ENCODE measurements at regions not wholly inside any gene's neighbourhood (a gene's known extent, or its start where the extent isn't known, plus 50 kb on each side); places are given as distances from the start of the nearest gene placed in this dataset.

DNA sequence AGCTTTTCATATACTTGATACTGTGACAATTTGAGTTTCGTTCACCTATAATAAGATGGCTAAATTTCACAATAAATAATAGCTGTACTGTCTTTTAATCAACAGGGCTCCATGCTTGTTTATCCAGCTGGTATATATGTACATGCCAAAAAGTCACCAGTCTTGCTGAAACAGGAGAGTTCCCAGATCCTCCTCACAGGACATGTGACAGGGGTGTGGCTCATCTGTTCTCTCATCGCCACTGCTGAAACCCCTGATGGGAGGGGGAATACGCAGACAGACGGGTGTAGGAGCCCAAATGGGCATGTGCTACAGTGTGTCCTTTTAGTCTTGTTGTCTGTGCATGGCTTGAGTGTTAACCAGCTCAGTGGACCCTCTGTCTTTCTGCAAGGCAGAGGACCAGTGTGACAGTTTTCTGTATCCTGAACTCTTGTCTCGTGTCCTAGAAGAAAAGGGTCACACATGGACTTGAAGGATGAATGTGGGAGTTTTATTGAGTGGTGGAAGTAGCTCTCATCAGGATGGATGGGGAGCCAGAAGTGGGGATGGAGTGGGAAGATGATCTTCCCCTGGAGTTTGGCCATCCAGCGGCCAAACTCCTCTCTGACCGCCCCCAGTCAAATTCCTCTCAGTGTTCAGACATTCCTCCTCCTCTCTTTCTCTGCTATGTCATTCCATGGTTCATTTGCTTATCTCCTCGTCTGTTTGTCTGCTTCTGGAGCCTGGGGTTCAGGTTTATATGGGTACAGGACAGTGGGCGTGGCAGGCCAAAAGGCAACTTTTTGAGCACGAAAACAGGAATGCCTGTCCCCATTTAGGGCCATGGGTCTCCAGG lies 113.1 kb upstream of the NECTIN3 start:
- Histone ChIP-seq H3K27me3 (ENCODE audit: low read length) (no peaks in the 10 kb centered on the region), H3K79me2 (ENCODE audit: low read length) (no peaks in the 10 kb centered on the region), H4K20me1 (ENCODE audit: low read length) (no peaks in the 10 kb centered on the region), H3K9me2 (replicated peaks; ENCODE audit: low read length) (0 out of 2 replicates have a peak, but pooled peaks cover 3% of the 10 kb centered on the region), H3K4me2 (ENCODE audit: low read length) (no peak overlapping the region), H3K4me1 (ENCODE audit: insufficient read depth, low read length) (no peaks in the 10 kb centered on the region), H3K27ac (ENCODE audit: low read length) (no peak overlapping the region), H3K4me3 (ENCODE audit: low read length) (no peak overlapping the region), H3K36me3 (ENCODE audit: low read depth, low read length) (no peaks in the 10 kb centered on the region), H3F3A (ENCODE audit: low read length, unreplicated experiment) (no peaks in the 10 kb centered on the region), H2AFZ (ENCODE audit: low read length) (no peak overlapping the region), H3K9ac (ENCODE audit: low read length) (no peak overlapping the region), H3K9me3 (ENCODE audit: low read length) (no peaks in the 10 kb centered on the region)
- POLR2A ChIA-PET (ENCODE audit: unreplicated experiment), result no interaction called here
- intact Hi-C loops (cut with micrococcal nuclease), result no loop called here
- TF ChIP-seq, protein P1, sequence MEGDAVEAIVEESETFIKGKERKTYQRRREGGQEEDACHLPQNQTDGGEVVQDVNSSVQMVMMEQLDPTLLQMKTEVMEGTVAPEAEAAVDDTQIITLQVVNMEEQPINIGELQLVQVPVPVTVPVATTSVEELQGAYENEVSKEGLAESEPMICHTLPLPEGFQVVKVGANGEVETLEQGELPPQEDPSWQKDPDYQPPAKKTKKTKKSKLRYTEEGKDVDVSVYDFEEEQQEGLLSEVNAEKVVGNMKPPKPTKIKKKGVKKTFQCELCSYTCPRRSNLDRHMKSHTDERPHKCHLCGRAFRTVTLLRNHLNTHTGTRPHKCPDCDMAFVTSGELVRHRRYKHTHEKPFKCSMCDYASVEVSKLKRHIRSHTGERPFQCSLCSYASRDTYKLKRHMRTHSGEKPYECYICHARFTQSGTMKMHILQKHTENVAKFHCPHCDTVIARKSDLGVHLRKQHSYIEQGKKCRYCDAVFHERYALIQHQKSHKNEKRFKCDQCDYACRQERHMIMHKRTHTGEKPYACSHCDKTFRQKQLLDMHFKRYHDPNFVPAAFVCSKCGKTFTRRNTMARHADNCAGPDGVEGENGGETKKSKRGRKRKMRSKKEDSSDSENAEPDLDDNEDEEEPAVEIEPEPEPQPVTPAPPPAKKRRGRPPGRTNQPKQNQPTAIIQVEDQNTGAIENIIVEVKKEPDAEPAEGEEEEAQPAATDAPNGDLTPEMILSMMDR (conservative IDR thresholded peaks at IDR 0.05; ENCODE audit: low read depth, low read length), result no peak
- TF ChIP-seq EZH2 (IDR thresholded peaks at IDR 0.05; ENCODE audit: low read length, unreplicated experiment), result no peak
- ATAC-seq (no peak), DNase-seq (no peak)
- no TSS peak for BruUV-seq (replicated peaks)
- CTCF ChIA-PET, result no interaction called here

DNA sequence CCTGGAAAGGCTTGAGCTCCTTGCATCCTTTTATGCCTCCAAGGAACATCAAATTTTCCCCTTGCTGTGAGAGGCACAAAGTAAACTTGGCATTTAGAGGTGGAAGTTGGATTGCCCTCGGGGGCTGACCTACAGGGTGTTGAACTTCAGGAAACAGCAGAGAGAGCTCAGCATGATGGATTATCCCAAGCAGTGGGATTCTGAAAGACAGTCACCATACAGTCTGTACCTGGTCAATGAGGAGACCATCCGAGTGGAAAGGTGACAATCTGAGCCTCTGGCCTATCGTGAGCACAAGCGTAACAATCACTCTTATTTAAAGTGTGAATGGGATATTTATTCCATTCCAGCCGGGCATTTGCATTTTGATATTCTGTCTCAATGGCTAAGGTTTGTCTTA lies 105.6 kb upstream of the NECTIN3 start:
- ATAC-seq, result no peak
- no peak overlapping the region for H3K9ac ChIP-seq (ENCODE audit: low read length)
- no peaks in the 10 kb centered on the region for H3K9me2 ChIP-seq (replicated peaks; ENCODE audit: low read length)
- H3K27ac ChIP-seq (ENCODE audit: low read length), result no peak overlapping the region
- no peaks in the 10 kb centered on the region; the same call in 1 of the 2 replicates for H3K36me3 ChIP-seq (ENCODE audit: low read depth, low read length)
- H3K9me3 ChIP-seq (ENCODE audit: low read length), result peaks cover 9% of the 10 kb centered on the region; the same call in 1 of the 2 replicates
- H4K20me1 ChIP-seq (ENCODE audit: low read length), result no peaks in the 10 kb centered on the region
- H3K4me1 ChIP-seq (ENCODE audit: insufficient read depth, low read length), result no peaks in the 10 kb centered on the region
- DNase-seq, result no peak
- no TSS peak for BruUV-seq (replicated peaks)
- no peak overlapping the region for H2AFZ ChIP-seq (ENCODE audit: low read length)
- H3K4me2 ChIP-seq (ENCODE audit: low read length), result no peak overlapping the region
- H3K27me3 ChIP-seq (ENCODE audit: low read length), result no peaks in the 10 kb centered on the region
- CTCF ChIA-PET, result no interaction called here
- no peaks in the 10 kb centered on the region for H3K79me2 ChIP-seq (ENCODE audit: low read length)
- no peaks in the 10 kb centered on the region for H3F3A ChIP-seq (ENCODE audit: low read length, unreplicated experiment)
- intact Hi-C loops (cut with micrococcal nuclease), result no loop called here
- POLR2A ChIA-PET (ENCODE audit: unreplicated experiment), result no interaction called here
- H3K4me3 ChIP-seq (ENCODE audit: low read length), result no peak overlapping the region
- TF ChIP-seq EZH2phosphoT487 (IDR thresholded peaks at IDR 0.05; ENCODE audit: borderline replicate concordance, low read length), result no peak
- TF ChIP-seq EZH2 (IDR thresholded peaks at IDR 0.05; ENCODE audit: low read length, unreplicated experiment), result no peak
- TF ChIP-seq, protein P1 (conservative IDR thresholded peaks at IDR 0.05; ENCODE audit: low read depth, low read length), result no peak

DNA sequence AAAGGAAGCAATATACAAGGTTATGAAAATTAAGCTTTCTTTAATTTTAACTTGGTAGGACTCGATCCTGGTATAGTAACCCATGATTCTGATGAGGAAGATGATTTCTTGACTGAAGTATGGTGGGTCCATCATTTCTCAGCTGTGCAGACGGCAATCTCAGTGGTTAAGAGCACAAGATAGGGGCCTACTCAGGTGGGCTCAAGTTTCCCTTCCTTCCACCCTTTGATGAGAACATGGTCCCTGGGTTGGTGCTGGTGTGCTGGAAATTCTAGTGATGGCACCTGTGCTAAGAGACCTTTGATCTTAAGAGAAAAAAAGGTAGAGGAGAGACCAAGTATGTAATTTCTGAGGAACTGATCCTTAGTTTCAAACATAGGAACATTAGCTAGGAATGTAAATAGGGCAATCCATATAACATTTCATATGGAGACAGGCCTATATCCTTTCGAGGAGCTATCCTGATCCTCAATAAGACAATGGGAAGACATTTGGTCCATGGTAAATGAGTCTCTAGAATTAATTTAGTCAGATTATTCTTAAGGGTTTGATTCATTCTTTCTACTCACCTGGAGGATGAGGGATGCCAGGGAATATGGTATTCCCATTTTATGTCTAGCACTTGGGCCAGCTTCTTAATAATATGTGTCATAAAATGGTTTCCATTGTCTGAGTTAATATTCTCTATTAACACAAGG lies 104.5 kb upstream of the NECTIN3 start:
- BruUV-seq (replicated peaks), result no TSS peak
- no peak for ATAC-seq
- no peaks in the 10 kb centered on the region for H4K20me1 ChIP-seq (ENCODE audit: low read length)
- H3K4me3 ChIP-seq (ENCODE audit: low read length), result no peak overlapping the region
- H3K27ac ChIP-seq (ENCODE audit: low read length), result no peak overlapping the region
- TF ChIP-seq, protein P1 (conservative IDR thresholded peaks at IDR 0.05; ENCODE audit: low read depth, low read length), result 0 out of 2 replicates have a peak, but pooled peaks have one; percentile 32
- TF ChIP-seq EZH2 (IDR thresholded peaks at IDR 0.05; ENCODE audit: low read length, unreplicated experiment), result no peak
- POLR2A ChIA-PET (ENCODE audit: unreplicated experiment), result interaction anchor here (0.6 kb wide), 1 partner anchor 20 kb away, joined by 3 read pairs; no protein-coding TSS in a partner anchor
- CTCF ChIA-PET, result no interaction called here
- no peaks in the 10 kb centered on the region for H3K4me1 ChIP-seq (ENCODE audit: insufficient read depth, low read length)
- no peak overlapping the region for H3K4me2 ChIP-seq (ENCODE audit: low read length)
- no peaks in the 10 kb centered on the region for H3K27me3 ChIP-seq (ENCODE audit: low read length)
- peaks cover 9% of the 10 kb centered on the region; the same call in 1 of the 2 replicates for H3K9me3 ChIP-seq (ENCODE audit: low read length)
- no peaks in the 10 kb centered on the region for H3K9me2 ChIP-seq (replicated peaks; ENCODE audit: low read length)
- no peak overlapping the region for H3K9ac ChIP-seq (ENCODE audit: low read length)
- H3K36me3 ChIP-seq (ENCODE audit: low read depth, low read length), result no peaks in the 10 kb centered on the region; the same call in 1 of the 2 replicates
- no peak overlapping the region for H2AFZ ChIP-seq (ENCODE audit: low read length)
- H3K79me2 ChIP-seq (ENCODE audit: low read length), result no peaks in the 10 kb centered on the region
- intact Hi-C loops (cut with micrococcal nuclease), result no loop called here
- no peak for DNase-seq
- H3F3A ChIP-seq (ENCODE audit: low read length, unreplicated experiment), result no peaks in the 10 kb centered on the region

Data from PC-3 (cell line).